NCI-H1417 (cell line): ENCODE measurements at regions not wholly inside any gene's neighbourhood (a gene's known extent, or its start where the extent isn't known, plus 50 kb on each side); places are given as distances from the start of the nearest gene placed in this dataset.

Experiments used
- DNase-seq, 3 experiments: peaks; one replicate each; lab custom pipeline; 2025; lab: John Stamatoyannopoulos, UW

DNA sequence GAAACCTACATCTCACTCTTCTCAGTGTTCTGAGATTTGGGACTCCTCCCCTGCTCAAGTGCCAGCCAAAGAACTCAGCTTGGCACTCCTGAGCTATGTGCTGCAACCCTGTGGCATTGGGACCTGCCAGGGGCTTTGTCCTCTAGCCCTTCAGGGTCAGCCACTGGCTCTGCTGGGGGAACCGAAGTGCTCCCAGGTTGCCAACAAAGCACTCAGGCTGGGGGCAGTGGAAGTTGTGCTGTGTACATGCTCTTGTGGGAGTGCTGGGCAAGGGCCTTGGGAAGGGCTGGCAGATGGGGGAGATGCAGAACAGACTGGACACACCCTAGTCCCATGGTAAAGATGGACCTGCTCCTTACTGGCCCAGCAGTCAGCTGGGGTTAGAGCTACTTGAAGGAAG, 498.6 kb downstream of the CAAP1 start:
- DNase-seq, result no peak

DNA sequence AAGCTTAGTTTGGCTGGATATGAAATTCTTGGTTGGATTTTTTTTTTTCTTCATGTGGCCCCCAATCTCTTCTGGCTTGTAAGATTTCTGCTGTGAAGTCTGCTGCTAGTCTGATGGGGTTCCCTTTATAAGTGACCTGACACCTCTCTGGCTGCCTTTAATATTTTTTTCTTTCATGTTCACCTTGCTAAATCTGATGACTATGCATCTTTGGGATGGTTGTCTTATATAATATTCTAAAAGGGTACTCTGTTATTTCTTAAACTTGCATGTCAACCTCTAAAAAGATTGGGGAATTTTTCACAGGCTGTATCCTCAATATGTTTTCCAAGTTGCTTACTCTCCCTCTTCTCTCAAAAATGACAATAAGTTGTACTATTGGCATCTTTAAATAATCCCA, 500.0 kb downstream of the CAAP1 start:
- no peak for DNase-seq

DNA sequence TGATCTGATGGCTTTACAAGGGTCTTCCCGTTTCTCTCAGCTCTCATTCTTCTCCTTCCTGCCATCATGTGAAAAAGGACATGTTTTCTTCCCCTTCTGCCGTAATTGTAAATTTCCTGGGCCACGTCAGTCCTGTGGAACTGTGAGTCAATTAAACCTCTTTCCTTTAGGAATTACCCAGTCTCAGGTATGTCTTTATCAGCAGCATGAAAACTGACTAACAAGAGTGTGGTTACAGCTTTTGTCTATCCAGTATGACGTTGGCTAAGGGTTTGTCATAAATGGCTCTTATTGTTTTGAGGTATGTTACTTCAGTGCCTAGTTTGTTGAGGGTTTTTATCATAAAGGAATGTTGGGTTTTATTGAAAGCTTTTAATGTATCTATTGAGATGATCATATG, 501.6 kb downstream of the CAAP1 start:
- DNase-seq, result no peak

DNA sequence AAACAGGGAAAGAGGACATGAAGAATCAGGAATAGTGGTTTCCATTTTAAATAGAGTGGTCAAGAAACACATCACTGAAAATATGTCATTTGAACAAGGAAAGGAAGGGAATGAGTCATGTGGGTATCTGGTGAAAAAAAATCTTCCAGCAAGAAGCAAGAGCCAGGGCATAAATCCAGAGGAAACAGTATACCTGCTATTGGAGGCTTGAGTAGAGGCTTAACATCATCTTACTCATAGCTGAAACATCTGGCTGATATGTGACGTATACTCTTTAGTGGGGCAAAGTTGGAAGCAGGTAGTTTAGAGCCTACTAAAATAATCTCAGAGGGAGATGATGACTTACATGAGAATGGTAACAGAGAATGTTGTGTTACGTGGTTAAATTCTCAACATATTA, 517.2 kb downstream of the CAAP1 start:
- no peak for DNase-seq

DNA sequence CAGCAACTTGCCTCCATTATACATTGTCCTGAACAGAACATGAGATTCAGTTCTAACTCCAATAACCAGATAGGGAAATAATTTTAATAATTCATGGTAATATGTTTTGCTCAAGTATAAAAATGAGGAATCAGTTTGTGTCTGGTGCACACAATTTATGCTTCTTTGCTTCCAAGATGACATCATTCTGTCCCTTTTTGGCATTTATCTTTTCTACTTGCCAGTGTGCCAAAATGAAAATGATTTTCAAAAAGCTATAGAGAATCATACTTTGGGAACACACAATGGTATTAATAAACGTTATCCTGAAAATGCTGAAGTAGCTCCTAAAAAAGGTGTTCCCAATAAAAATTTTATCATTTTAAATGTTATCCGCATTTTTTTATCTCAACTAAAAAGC, 519.0 kb downstream of the CAAP1 start:
- no peak for DNase-seq

DNA sequence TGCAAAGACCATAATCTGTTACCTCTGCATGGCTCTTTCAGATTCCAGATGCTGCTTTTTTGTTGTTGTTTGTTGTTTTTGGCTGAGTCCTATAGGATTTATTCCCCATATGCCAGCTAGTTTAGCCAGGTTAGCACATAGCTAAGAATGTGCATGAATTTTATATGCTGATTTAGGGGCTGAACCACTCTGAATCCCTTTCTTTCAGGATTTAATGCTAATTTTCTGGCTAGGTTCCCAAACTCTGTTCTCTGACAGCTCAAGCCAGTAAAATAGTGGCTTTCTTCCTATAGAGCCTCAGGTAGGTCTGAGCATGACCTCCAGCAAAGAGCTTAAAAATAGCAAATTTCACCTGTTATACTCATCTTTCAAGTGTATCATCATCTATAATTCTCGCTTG, 521.4 kb downstream of the CAAP1 start:
- DNase-seq, result no peak

DNA sequence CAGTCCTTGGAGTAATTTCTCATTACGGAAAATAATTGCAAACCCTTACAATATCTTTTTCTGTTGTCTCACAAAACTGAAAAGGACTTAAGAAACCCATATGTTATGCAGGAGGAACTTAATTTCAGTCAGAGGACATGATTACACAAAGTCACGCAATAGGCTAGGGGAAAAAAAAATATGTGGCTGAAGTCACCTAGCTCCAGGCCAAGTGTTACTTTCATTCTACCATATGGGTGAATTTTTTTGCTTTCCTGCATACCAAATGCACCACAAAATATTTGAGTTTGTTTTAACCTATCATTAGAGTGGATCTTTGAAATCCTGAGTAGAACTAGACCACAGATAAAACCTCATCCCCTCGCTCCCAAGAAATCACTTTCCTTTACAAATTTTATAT, 523.5 kb downstream of the CAAP1 start:
- DNase-seq, result no peak

DNA sequence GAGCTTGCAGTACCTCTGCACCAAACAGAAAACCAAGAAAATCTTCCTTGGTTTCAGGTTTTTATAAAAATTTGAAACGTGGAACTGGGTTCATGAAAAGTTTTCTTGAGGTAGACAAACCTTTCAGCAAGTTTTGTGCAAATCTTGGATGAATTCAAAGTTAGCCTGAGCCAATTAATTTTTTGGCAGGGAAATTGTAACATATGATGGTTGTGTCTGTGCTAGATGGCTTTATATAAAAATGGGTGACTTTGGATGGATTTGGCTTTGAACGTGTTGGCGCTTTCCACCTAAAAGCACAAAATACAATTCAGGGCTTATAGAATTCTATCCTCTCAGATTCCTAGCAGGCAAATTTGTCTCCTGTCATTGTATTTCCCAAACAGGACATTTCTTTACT, 524.4 kb downstream of the CAAP1 start:
- no peak for DNase-seq

DNA sequence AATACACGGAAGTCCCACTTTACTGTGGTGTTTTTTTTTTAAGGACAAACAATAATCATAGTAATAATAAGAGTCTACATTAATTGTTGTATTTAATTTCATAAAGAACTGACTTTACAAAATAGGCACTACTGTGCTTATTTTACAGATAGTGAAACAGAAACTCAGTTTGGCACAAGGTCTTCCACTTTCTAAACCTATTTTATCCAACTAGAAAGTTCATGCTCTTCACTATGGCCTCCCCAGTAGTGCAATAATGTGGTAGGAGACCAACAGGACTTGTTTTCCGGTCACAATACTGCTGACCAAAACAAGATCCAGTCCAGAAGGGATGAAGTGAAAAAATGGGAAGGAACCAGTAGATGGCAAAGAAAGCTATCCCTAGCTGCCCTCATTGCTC, 531.6 kb downstream of the CAAP1 start:
- no peak for DNase-seq

DNA sequence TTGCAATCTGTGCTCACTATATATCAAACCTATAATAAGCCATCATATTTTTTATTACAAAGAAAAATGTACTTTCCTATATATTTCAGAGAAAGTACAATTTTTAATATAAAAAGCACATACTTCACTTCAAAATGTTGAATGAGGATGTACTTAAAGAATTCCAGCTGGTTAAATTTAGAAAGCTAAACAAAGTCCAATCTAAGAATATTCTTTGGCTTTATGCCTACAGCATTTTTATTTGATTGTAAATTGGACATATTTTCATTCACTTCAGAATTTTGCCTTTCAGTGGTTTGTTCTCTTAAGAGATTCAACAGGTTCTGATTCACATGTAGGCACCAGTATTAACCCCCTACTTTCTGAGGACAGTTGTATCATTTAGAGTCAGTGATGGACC, 533.8 kb downstream of the CAAP1 start:
- DNase-seq, result no peak

DNA sequence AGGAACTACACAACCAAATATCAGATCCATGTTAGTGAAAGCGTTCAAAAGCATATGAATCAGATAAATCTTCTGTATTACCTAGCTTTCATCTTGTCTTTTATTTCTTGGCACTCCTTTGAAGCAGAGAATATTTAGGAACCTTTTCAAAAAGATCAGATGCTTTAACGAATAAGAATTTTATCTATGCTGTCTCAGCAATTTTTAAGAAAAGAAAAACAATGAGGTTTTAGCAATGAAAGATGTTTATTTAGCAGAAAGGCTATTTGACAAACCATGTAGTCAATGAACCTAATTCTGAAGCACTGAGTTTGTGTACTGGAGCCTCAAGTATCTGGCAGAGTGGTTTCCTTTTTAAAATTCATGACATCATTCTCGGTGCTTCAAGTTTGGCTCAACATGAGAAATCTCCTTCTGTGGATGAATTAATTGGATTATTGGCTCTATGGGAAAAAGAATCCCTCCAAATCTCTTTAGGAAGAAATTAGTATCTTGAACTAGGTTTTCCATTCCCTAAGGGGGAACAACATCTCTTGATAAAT, 534.7 kb downstream of the CAAP1 start:
- no peak for DNase-seq

DNA sequence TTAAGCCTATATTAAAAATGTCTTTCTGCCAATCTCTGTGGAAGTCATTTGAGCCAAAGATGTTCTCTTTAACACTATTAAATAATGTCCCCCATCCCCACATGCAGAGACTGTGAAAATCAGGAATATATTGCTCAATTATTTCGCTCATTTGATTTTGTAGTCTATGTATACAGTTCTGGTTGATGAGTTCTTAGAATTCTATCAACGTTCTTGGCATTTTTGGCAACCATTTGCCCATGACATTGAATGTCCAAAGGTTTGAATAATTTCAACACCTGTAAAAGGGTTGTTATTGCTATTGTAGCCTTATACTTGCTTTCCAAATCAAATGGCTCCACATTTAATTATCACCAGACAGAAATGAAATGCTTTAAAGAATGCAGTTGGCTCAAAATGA, 536.1 kb downstream of the CAAP1 start:
- no peak for DNase-seq

DNA sequence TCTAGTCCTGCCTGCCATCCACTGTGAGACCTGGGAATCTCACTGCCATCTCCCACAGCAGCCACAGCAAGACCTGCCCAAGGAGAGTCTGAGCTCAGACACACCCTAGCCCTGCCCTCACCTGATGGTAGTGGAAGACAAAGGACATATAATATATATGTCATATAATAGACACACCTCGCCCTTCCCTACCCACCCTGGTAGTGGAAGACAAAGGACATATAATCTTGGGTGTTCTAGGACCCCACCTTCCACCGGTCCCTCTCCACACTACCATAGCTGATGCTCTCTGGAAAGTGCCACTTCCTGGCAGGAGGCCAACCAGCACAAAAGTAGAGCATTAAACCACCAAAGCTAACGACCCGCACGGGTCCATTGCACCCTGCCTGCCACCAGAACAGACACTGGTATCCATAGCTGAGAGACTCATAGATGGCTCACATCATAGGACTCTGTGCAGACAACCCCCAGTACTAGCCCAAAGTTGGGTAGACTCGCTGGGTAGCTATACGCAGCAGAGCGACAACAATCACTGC, 545.6 kb downstream of the CAAP1 start:
- no peak for DNase-seq

DNA sequence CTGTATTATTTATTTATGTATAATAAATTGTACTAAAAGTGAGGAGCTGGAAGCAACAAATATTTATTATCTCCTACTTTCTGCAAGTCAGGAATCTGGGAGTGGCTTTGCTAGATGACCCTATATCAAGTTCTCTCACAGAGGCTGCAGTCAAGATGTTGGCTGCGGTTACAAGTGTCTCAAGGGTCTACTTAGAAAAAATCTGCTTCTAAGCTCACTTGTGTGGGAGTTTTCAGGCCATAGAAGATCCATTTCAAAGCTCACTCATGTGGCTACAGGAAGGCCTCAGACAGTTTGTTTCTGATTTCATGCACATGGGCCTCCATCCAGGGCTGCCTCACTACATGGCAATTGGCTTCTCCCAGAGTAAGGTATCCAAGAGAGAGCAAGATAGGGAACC, 551.1 kb downstream of the CAAP1 start:
- peak in 1 of 3 experiments; percentile 70 for DNase-seq

DNA sequence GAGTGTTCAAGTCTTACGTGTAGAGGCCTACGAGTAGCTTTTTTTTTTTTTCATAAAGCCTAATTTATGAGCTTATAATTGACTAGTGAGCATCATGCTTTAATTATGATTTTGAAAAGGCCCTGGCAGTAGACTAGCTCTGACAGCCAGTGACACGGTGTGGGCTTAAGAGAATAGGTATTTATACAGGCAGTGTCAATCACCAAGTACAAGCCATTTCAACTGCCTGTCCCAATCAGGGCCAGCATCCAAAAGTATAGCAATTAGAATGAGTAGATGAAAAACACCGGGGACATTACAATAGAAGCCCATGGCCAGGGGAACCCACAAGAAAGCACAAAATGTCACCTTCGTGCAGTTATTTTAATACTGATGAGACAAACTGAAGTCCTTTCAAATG, 552.8 kb downstream of the CAAP1 start:
- DNase-seq, result no peak

DNA sequence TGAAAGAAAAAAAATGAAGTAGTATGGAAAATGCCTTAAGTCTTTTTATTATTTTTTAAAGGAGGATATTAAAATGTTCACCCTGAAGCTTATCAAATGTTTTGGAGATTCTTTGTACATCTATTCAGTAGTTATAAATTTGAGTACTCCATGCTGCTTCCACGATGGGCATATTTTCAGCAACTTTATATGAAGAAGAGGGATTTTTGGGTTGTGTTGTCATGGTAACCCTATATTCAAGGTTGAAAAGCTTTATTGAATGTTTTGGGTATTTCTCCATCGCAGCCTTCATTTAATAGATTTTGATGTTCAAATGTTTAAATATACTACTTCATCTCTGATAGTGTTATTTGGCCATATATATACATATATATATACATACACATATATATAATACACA, 557.5 kb downstream of the CAAP1 start:
- no peak for DNase-seq

DNA sequence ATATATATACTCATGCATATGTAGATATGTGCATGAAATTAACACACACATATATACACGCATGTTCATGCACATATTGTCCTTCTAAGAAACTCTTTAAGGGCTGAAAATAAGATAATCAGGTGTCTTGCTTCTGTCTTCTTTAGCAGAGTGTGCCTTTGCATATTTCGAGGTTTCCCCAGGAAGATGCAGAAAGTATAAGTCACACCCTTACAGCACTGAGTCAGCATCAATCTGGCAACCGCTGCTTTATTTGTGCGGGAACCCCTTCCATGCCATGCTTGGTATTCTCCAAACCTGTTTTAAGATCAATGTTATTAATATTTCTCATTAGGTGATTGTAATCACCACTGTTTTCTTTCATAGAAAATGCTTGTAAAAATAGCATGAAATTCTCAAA, 557.9 kb downstream of the CAAP1 start:
- no peak for DNase-seq

DNA sequence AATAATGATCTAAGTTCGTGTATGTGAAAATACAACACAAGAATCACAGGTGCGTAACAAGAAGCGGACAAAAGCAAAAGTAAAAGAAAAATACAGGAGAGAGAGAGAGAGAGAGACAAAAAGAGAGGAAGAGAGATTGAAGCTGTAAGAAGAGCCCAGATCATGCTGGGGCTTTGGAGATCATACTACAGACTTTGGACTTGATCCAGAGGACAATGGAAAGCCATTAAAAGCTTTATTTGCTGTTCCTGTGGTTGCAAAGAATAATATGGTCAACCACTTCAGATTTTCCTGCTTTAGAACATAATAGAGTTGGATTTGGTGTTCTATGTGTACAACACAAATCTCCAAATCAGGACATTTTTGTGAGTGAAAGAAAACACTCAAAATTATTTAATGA, 561.4 kb downstream of the CAAP1 start:
- peak in 1 of 3 experiments; percentile 81 for DNase-seq

DNA sequence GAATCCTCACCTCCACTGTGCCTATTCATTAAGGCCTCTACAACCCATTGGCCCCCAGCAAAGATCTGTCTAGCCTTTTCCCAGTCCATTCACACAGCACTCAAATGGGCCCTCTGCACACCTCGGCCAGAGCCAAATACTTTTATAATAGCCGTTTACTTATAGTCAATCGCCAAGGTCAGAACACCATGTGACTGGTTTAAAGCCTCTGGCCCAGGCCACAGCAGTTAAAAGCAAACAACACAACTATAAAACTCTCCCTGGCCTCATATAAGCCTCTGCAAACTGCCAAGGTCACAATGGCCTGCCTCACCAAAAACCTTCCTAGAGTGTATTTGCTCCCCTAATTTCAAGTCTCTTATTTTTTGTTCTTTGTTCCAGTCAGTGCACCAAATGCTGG, 562.6 kb downstream of the CAAP1 start:
- DNase-seq, result no peak

DNA sequence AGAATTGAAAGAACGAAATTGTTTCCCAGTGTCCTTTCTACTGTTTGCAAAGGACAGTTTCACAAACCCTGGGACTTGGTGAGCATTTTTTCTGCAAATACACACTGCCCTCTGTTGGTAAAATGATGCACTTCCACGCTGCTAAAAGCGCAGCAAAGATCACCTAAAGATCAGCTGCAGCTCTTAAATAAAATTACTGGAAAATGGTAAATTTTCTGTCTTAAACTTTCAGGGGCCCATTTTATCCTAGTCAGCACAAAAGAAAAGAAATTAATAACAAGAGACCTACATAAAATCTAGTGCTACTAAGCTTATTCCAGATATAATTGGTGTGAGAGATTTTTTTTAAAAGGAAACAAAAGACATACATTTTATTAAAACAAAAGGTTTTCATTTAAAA, 566.0 kb downstream of the CAAP1 start:
- peak; percentile 5 to 57 (median 55) for DNase-seq

DNA sequence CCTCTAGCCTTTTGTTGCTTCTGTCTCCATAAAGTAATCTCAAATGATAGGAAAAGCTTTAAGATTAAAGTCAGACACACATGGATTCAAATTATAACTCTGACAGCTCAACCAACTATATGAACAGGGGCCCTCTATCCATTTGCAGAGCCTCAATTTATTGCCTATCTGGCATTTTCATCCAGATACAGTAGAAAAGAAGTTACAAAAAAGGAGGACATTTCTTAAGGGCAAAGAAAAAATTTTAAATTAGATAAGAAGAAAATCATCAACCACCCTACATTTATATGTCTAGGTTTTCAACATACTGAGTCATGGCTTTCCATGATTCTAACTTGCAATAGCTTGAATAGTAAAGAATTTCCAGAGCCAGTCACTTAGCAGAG, 567.2 kb downstream of the CAAP1 start:
- no peak for DNase-seq

DNA sequence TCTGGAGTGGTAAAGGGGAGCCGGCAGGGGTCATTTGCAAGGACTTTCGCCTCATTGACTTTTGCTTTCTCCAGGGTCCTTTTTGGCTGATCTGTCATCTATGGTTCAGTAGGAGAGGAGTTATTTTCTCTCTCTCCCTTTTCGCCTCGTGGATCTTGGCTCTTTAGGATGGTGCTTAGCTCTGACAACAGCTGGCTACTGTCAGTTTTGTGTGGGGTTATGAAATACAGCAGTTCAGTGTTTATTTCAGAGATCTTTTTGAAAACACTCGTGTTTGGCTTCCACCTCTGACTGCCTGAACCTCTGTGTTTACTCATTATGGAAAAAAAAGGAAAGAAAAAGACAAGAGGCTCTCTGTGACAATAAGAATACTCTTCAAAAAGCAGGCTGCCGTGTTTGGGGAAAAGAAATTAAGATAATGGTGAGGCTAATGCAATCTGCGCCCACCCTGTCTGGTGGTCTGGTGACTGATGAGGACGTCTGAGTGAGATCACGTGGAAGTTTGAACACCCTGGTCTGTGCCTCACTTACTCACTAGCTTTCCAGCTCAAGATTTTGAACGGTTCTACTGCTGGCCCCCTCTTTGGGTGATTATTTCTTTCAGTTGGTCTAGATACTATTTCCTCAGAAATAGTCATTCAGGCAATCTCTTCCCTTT, 567.7 kb downstream of the CAAP1 start:
- no peak for DNase-seq

DNA sequence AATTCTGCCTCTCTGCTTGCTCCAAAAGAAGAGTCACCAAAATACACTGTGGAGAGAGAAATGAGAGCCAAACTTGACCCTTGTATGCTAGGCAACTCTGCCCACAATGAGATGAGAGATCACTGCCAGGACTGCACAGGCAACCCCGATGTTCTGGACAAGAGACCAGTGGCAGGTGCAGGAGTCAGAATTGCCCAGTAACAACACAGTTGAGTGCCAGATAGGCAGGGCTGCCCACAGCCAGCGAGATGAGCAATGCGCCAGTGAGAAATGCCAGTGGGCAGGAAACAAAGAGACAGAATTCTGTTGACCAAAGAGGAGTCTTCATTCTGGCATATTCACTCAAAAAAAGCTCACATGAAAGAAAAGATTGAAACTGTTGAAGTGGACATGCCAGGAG, 570.7 kb downstream of the CAAP1 start:
- DNase-seq, result no peak

DNA sequence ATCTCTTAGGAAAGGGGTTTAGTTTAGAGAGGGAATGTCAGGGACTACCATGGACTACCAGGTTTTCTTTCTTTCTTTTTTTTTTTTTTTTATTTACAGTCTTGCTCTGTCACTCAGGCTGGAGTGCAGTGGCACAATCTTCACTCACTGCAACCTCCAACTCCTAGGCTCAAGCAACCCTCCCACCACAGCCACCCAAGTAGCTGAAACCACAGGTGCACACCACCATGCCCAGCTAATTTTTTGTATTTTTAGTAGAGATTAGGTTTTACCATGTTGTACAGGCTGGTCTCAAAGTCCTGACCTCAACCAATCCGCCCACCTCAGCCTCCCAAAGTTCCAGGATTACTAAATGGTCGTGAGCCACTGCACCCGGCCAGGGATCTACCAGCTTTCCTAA, 572.7 kb downstream of the CAAP1 start:
- no peak for DNase-seq
